LNCAP (cell line): ENCODE measurements at regions not wholly inside any gene's neighbourhood (a gene's known extent, or its start where the extent isn't known, plus 50 kb on each side); places are given as distances from the start of the nearest gene placed in this dataset.

Experiments used
- TF ChIP-seq, protein P1 (sequence below): fragments of 450-650 bp; IDR thresholded peaks from 2 replicates; pipeline ENCODE4 v1.5.1; 2017; ENCODE audit warnings: mild to moderate bottlenecking

DNA sequence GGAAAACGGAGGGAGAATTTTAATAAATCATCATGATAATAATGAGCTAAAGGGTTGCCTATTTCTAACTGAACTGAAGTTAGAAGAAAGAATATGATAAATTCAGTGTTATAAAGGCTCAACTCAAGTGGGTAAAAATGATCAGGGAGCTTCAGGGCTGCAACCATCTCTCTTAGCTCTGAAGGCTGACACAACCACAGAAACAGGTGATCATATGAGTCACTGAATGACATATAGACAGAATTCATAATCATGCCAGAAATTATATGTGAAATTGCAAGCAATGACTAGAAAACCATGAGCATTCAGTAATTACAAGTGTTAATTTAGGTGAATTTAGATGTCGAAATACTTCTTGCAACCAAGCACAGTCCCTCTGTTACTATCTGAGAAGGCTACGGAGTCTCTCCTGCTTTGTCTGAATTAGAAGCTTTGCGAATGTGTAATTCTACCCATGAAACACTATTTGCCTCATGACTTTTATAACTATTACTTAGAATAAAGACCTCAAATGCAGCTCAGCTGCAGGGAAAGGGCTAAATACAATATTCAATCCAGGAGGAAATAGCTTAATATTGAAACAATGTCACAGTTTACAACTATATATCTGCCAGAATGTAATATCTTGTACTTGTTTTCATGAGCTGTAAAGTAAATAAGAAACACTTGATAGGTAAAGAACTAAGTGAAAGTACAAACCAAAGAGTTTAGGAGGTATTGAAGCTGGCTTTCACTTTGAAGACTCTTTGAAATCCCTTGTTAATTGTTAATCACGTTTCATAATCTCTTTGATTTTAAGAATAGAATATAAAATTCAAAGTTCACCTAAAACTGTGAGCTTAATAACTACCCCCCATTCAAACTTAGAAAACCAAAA lies 1972.6 kb downstream of the ARAP2 start:
- TF ChIP-seq, protein P1, sequence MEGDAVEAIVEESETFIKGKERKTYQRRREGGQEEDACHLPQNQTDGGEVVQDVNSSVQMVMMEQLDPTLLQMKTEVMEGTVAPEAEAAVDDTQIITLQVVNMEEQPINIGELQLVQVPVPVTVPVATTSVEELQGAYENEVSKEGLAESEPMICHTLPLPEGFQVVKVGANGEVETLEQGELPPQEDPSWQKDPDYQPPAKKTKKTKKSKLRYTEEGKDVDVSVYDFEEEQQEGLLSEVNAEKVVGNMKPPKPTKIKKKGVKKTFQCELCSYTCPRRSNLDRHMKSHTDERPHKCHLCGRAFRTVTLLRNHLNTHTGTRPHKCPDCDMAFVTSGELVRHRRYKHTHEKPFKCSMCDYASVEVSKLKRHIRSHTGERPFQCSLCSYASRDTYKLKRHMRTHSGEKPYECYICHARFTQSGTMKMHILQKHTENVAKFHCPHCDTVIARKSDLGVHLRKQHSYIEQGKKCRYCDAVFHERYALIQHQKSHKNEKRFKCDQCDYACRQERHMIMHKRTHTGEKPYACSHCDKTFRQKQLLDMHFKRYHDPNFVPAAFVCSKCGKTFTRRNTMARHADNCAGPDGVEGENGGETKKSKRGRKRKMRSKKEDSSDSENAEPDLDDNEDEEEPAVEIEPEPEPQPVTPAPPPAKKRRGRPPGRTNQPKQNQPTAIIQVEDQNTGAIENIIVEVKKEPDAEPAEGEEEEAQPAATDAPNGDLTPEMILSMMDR: no peak

DNA sequence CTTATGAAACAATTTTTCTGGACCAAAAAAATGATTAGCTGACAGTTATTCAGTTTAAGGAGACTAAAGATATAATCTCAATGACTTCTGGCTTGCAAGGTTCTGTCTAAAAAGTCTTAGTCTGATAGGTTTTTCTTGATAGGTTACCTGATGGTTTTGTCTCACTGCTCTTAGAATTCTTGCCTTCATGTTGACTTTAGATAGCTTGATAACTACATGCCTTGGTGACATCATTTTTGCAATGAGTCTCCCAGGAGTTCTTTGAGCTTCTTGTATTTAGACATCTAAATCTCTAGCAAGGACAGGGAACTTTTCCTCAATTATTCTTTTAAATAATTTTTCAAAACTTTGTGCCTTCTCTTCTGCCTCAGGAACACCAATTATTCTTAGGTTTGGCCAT lies 1965.3 kb downstream of the ARAP2 start:
- TF ChIP-seq, protein P1: no peak

DNA sequence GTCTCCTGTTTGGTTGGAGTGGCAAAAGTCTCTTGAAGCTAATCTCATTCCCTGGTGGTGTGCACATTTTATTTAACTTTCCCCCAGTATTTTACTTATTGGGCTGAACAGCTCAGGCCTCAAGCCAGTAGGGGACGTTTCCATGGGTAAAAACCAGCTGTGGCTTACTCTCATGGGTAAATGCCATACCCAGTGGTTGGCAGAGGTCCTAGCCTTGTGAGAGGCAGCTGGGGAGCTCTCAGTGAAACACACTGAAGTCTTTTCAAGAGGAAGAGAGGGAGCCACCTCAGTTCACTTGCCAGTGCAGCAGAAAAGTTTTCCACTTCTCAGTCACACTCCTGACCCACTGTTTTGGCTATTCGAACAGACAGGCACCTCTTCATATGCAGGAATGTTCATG lies 1964.2 kb downstream of the ARAP2 start:
- TF ChIP-seq, protein P1: no peak

DNA sequence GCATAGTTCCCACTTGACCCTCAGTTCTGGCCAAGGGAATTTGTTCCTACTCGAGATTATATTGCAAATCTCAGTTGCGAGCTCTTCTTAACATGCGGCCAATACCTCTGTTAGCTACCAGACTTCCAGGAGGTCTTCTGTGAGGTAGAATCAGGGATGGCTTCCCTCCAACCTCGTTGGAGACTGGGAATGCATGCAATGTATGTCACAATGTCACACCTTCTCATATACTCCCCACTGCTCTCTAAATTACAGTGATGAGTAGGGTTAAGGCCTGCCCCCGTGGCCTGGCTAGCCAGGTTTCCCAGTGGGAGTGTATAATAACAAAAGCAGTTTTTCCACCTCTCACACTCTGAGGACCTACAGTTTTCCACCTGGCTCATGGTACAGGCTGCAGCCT lies 1962.5 kb downstream of the ARAP2 start:
- TF ChIP-seq, protein P1: no peak

DNA sequence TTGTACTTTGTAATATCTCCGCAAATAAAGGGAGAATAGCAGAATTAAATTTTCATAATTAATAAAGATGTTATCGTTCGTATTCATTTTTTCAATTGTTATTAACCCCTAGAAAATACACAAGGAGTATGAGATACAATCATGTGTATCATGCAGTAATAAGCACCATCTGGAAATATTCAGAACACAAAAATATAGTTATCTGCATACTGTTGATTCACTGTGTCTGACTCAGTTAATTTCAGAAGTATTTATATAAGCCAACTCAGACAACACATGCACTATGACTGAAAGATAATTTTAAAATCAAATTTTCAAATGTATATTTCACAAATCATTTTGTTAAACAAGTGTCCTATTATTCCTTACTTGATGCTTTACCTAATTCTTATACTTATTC lies 1954.8 kb downstream of the ARAP2 start:
- TF ChIP-seq, protein P1: no peak

DNA sequence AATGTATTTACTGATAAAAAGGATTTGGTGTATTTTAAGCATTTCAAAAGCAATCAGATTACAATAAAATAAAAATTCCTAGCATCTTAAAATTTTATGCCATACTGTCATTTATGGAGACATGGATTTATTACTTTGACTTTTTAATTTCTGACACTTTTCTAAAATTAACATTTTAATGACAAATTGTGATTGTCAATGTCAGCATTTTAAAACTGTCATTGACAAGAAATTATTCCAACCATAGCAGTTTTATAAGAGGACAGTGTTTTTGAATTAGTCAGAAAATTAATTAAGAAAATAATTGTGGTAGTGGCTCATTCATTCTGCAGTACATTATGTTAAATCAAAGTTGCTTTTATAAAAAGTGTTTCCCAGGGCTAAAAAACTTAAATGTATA lies 1954.4 kb downstream of the ARAP2 start:
- TF ChIP-seq, protein P1: no peak

DNA sequence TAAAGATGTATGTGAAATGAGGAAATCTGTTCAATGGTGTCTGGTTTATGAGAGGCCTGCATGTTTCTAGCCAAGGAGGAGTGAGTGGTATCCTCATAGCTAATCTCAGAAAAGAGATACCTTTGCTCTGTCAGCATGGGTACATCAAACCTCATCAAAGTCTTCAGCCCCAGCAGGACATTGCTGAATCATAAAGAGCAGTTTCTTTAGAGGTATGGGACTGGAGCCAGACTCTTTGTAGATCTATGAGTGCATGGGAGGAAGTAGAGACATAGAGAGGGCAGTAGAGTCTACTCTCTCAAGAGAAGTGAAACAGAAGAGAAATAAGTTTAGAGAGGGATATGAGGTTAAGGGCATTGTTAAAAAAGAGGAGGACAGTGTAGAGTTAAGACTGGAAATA lies 1950.9 kb downstream of the ARAP2 start:
- TF ChIP-seq, protein P1: no peak
